Esophagus squamous epithelium (tissue), 4 donors: ENCODE measurements at regions not wholly inside any gene's neighbourhood (a gene's known extent, or its start where the extent isn't known, plus 50 kb on each side); places are given as distances from the start of the nearest gene placed in this dataset.

ENCODE experiments used
- POLR2A ChIP-seq, 4 donors: fragments of 450-650 bp; IDR thresholded peaks; one replicate each; pipeline ENCODE4 v1.6.1; 2017; ENCODE audit warnings: antibody characterized with exemption in 4 of 4, mild to moderate bottlenecking in 4 of 4, moderate library complexity in 3 of 4
- TF ChIP-seq, protein P1 (sequence below), 6 experiments: fragments of 450-650 bp in 4 of 6; fragments of 200-600 bp in 2 of 6; sonication (generic) in 2 of 6; IDR thresholded peaks; one replicate each; pipeline ENCODE4 v1.5.1; 2016 to 2019; ENCODE audit warnings: antibody characterized with exemption in 6 of 6, mild to moderate bottlenecking in 4 of 6, moderate library complexity in 4 of 6

- no peak for TF ChIP-seq POLR2A (IDR thresholded peaks at IDR 0.05)
- TF ChIP-seq, protein P1, sequence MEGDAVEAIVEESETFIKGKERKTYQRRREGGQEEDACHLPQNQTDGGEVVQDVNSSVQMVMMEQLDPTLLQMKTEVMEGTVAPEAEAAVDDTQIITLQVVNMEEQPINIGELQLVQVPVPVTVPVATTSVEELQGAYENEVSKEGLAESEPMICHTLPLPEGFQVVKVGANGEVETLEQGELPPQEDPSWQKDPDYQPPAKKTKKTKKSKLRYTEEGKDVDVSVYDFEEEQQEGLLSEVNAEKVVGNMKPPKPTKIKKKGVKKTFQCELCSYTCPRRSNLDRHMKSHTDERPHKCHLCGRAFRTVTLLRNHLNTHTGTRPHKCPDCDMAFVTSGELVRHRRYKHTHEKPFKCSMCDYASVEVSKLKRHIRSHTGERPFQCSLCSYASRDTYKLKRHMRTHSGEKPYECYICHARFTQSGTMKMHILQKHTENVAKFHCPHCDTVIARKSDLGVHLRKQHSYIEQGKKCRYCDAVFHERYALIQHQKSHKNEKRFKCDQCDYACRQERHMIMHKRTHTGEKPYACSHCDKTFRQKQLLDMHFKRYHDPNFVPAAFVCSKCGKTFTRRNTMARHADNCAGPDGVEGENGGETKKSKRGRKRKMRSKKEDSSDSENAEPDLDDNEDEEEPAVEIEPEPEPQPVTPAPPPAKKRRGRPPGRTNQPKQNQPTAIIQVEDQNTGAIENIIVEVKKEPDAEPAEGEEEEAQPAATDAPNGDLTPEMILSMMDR (IDR thresholded peaks at IDR 0.05) = no peak
Observed at GRCh38 chr3:166731701-166732100, 648.4 kb downstream of the ZBBX start.
